Nephron (organoid): ENCODE measurements at regions not wholly inside any gene's neighbourhood (a gene's known extent, or its start where the extent isn't known, plus 50 kb on each side); places are given as distances from the start of the nearest gene placed in this dataset.
"Not testable (repeated sequence)": the region's sequence is repeated elsewhere in the genome, so short reads cannot be mapped to it uniquely, and the experiment has no call there.

Source experiments
- H3K27ac Mint-ChIP-seq, 3 experiments: 2 replicates each; pipeline ENCODE4 v1.8.0; 2020; ENCODE audit warnings: mixed read lengths in 3 of 3, mild to moderate bottlenecking in 2 of 3, moderate library complexity in 1 of 3
- H3K27me3 Mint-ChIP-seq: 2 replicates; pipeline ENCODE4 v1.8.0; 2021; ENCODE audit warnings: low read depth, mild to moderate bottlenecking, moderate library complexity, mixed read lengths
- H3K36me3 Mint-ChIP-seq: 2 replicates; pipeline ENCODE4 v1.8.0; 2020; ENCODE audit warnings: low read depth, mixed read lengths
- H3K4me1 Mint-ChIP-seq: 2 replicates; pipeline ENCODE4 v1.8.0; 2020; ENCODE audit warnings: mixed read lengths
- H3K4me3 Mint-ChIP-seq, 3 experiments: 2 replicates each; pipeline ENCODE4 v1.8.0; 2020; ENCODE audit warnings: mild to moderate bottlenecking in 3 of 3, mixed read lengths in 3 of 3, moderate library complexity in 2 of 3
- H3K9me3 Mint-ChIP-seq: 2 replicates; pipeline ENCODE4 v1.8.0; 2020; ENCODE audit warnings: mixed read lengths
- TF ChIP-seq, protein P1 (sequence below), 3 experiments: fragments of 200-600 bp; sonication (generic); IDR thresholded peaks; one replicate each; pipeline ENCODE4 v1.5.0; 2021; ENCODE audit warnings: antibody characterized with exemption in 3 of 3; ENCODE audit not compliant: unreplicated experiment in 3 of 3

DNA sequence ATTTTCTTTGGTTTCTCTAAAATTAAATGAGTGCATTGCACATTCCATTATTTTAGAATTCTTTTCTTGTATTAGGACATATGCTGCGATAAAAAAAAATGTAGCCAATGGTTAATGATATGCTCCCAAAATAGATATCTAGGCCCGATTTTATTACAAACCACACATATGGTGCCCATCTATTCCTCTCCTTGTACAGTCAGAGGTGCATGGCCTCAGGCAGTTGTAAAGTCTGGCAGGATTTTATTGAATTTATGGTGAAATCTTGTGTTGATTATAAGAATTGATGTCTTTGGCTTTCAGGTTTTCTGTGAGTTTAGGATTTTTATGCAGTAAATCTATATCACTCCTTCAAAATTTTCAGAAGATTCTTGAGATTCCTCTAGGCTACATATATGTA is 192.2 kb downstream of the RFPL4B start:
- Mint-ChIP-seq H3K4me3 (no peak overlapping the region), H3K9me3 (peaks cover 32% of the 10 kb centered on the region), H3K27me3 (peaks cover 5% of the 10 kb centered on the region), H3K4me1 (peaks cover 4% of the 10 kb centered on the region), H3K27ac (no peak overlapping the region), H3K36me3 (peaks cover 7% of the 10 kb centered on the region)
- TF ChIP-seq, protein P1, sequence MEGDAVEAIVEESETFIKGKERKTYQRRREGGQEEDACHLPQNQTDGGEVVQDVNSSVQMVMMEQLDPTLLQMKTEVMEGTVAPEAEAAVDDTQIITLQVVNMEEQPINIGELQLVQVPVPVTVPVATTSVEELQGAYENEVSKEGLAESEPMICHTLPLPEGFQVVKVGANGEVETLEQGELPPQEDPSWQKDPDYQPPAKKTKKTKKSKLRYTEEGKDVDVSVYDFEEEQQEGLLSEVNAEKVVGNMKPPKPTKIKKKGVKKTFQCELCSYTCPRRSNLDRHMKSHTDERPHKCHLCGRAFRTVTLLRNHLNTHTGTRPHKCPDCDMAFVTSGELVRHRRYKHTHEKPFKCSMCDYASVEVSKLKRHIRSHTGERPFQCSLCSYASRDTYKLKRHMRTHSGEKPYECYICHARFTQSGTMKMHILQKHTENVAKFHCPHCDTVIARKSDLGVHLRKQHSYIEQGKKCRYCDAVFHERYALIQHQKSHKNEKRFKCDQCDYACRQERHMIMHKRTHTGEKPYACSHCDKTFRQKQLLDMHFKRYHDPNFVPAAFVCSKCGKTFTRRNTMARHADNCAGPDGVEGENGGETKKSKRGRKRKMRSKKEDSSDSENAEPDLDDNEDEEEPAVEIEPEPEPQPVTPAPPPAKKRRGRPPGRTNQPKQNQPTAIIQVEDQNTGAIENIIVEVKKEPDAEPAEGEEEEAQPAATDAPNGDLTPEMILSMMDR (IDR thresholded peaks at IDR 0.05; ENCODE audit: unreplicated experiment in 3 of 3) = no peak

DNA sequence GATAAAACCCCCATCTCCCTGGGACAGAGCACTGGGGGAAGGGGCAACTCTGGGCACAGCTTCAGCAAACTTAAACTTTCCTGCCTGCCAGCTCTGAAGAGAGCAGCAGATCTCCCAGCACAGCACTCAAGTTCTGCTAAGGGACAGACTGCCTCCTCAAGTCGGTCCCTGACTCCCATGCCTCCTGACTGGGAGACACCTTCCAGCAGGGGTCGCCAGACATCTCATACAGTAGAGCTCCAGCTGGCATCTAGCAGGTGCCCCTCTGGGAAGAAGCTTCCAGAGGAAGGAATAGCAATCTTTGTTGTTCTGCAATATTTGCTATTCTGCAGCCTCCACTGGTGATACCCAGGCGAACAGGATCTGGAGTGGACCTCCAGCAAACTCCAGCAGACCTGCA is 194.7 kb downstream of the RFPL4B start:
- H3K4me1 Mint-ChIP-seq, H3K27me3 Mint-ChIP-seq, H3K36me3 Mint-ChIP-seq, H3K27ac Mint-ChIP-seq, H3K4me3 Mint-ChIP-seq: not testable (repeated sequence)
- peaks cover 36% of the 10 kb centered on the region for H3K9me3 Mint-ChIP-seq

DNA sequence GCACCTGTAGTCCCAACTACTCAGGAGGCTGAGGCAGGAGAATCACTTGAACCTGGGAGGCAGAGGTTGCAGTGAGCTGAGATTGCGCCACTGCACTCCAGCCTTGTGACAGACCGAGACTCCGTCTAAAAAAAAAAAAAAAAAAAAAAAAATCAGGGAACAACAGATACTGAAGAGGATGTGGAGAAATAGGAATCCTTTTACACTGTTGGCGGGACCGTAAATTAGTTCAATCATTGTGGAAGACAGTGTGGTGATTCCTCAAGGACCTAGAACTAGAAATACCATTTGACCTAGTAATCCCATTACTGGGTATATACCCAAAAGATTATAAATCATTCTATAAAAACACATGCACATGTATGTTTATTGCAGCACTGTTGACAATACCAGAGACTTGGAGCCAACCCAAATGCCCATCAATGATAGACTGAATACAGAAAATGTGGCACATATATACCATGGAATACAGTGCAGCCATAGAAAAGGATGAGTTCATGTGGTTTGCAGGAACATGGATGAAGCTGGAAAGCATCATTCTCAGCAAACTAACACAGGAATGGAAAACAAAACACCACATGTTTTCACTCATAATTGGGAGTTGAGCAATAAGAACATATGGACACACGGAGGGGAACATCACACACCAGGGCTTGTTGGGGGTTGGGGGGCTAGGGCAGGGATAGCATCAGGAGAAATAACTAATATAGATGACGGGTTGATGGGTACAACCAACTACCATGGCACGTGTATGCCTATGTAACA is 200.4 kb downstream of the RFPL4B start:
- not testable (repeated sequence) for H3K4me3 Mint-ChIP-seq, H3K27me3 Mint-ChIP-seq, H3K4me1 Mint-ChIP-seq, H3K27ac Mint-ChIP-seq, H3K36me3 Mint-ChIP-seq
- peaks cover 36% of the 10 kb centered on the region for H3K9me3 Mint-ChIP-seq

DNA sequence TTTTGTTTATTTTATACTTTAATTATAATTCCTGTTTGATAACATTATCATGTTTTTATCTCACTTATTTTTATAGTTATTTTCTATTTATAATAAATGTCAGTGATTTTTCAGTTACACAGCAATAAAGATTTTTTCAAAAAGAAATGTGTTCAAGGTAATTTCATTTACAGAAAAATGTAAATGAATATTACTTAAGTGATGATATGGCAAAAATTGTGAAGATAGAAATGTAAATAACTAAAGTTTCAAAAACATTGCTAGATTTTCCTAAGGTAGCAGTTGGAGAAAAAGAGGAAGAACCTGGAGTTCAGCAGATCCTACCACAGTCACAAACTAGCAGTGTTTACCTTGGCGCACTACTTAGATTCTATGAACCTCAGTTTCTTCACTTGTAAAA is 202.6 kb downstream of the RFPL4B start:
- Mint-ChIP-seq H3K4me3 (no peak overlapping the region), H3K4me1 (no peaks in the 10 kb centered on the region), H3K36me3 (no peaks in the 10 kb centered on the region), H3K27me3 (no peaks in the 10 kb centered on the region), H3K27ac (no peak overlapping the region), H3K9me3 (peaks cover 25% of the 10 kb centered on the region)
- TF ChIP-seq, protein P1 (IDR thresholded peaks at IDR 0.05; ENCODE audit: unreplicated experiment in 3 of 3) = no peak

DNA sequence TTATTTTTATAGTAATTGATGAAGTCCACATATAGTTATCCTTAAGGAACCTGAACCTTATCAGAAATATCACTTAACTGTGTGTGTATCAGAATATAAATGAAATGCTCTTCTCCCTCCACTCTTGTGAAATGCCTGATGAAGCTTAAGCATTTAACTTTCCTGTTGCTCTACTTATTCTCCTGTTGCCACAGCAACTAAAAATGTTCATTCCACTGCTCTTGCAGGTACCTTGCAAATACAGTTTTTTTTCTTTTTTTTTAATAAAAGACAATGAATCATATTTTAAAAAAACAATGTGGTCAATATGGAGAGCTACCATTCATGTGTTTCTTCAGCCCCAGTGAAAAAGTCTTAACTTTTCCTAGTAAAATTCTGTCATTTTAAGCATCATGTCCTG is 210.3 kb downstream of the RFPL4B start:
- no peaks in the 10 kb centered on the region for H3K36me3 Mint-ChIP-seq
- TF ChIP-seq, protein P1 (IDR thresholded peaks at IDR 0.05; ENCODE audit: unreplicated experiment in 3 of 3) = no peak
- H3K4me1 Mint-ChIP-seq = peaks cover 11% of the 10 kb centered on the region
- H3K4me3 Mint-ChIP-seq = no peak overlapping the region
- no peaks in the 10 kb centered on the region for H3K27me3 Mint-ChIP-seq
- H3K9me3 Mint-ChIP-seq = peaks cover 17% of the 10 kb centered on the region
- no peak overlapping the region for H3K27ac Mint-ChIP-seq

DNA sequence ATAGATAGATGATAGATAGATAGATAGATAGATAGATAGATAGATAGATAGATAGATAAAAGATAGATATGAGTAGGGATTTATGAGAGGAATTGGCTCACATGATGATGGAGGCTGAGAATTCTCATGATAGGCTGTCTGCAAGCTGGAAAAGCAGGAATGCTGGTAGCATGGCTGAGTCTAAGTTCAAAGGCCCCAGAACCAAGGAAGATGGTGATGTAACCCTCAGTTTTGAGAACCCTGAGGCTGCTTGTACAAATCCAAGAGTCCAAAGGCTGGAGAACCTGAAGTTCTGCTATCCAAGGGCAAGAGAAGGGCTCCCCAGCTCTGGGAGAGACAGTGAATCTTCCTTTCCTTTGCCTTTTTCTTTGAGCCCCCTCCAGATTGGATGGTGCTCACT is 210.8 kb downstream of the RFPL4B start:
- no peaks in the 10 kb centered on the region for H3K27me3 Mint-ChIP-seq
- TF ChIP-seq, protein P1 (IDR thresholded peaks at IDR 0.05; ENCODE audit: unreplicated experiment in 3 of 3) = no peak
- no peak overlapping the region for H3K4me3 Mint-ChIP-seq
- no peak overlapping the region for H3K27ac Mint-ChIP-seq
- no peaks in the 10 kb centered on the region for H3K36me3 Mint-ChIP-seq
- H3K9me3 Mint-ChIP-seq = peaks cover 13% of the 10 kb centered on the region
- peaks cover 16% of the 10 kb centered on the region for H3K4me1 Mint-ChIP-seq

DNA sequence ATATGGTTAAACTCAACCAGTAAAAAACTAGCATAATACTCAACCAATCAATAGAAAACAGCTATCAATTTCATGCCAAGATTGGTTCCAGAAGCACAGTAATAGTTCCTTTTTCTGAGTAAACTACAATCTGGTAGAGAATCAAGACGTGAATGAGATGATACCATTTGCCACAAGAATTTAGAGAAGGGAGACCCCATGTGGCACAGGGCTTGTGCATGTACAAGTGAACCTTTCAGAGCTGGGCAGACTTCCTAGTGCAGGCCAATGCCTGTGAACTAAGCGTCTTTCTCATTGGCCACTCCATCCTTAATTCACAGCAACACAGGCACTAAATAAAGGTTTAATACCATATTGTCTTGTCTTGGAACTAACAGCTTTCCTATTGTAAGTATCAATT is 213.5 kb downstream of the RFPL4B start:
- Mint-ChIP-seq H3K27ac (no peak overlapping the region), H3K27me3 (no peaks in the 10 kb centered on the region), H3K36me3 (no peaks in the 10 kb centered on the region), H3K4me1 (peaks cover 26% of the 10 kb centered on the region), H3K9me3 (peaks cover 2% of the 10 kb centered on the region), H3K4me3 (no peak overlapping the region)
- TF ChIP-seq, protein P1 (IDR thresholded peaks at IDR 0.05; ENCODE audit: unreplicated experiment in 3 of 3) = no peak
